22Rv1 (cell line): ENCODE measurements at regions not wholly inside any gene's neighbourhood (a gene's known extent, or its start where the extent isn't known, plus 50 kb on each side); places are given as distances from the start of the nearest gene placed in this dataset.

Experiments used
- H3K27ac ChIP-seq: fragments of 450-650 bp; 2 replicates; pipeline ENCODE4 v1.5.1; 2017
- ZFX ChIP-seq: fragments of 450-650 bp; IDR thresholded peaks from 2 replicates; pipeline ENCODE4 v1.6.1; 2017; ENCODE audit warnings: antibody characterized with exemption, borderline replicate concordance
- TF ChIP-seq, protein P1 (sequence below): fragments of 450-650 bp; IDR thresholded peaks from 2 replicates; pipeline ENCODE4 v1.5.1; 2017; ENCODE audit warnings: mild to moderate bottlenecking

DNA sequence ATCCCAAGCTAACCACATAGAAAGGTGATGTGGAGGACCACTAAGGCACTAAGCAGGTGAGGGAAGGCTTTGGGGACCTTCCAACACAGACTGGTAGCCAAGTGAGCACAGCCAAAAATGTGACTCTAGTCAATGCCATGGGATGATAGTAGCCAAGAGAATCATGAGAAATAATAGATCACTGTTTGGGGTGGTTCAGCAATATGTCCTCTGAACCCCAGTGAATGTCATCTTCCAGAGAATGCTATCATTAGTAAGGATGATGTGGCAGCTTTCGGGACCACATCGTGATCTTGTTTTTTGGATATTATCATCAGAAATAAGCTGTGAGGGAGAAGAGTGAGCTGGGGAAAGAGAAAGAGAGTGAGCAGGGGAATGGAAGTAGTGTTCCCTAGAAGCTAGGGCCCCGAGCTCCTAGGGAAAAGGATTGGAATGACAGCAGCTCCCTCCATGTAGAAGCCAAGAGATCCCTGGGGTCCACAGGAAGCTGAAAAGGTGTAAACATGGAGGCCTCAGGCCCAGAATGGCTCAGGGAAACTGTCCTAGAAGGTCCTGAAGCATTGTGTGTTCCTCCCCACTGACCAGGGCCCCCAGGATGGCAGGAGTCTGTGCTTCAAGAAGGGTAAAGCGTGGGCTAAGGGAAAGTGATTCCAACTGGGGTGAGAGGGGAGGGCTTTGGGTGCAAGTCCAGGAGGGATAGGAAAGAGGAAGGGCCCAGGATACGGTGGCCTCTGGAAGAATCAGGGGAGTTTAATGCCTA lies 56.6 kb upstream of the KLF13 start:
- H3K27ac ChIP-seq = no peak overlapping the region
- TF ChIP-seq, protein P1, sequence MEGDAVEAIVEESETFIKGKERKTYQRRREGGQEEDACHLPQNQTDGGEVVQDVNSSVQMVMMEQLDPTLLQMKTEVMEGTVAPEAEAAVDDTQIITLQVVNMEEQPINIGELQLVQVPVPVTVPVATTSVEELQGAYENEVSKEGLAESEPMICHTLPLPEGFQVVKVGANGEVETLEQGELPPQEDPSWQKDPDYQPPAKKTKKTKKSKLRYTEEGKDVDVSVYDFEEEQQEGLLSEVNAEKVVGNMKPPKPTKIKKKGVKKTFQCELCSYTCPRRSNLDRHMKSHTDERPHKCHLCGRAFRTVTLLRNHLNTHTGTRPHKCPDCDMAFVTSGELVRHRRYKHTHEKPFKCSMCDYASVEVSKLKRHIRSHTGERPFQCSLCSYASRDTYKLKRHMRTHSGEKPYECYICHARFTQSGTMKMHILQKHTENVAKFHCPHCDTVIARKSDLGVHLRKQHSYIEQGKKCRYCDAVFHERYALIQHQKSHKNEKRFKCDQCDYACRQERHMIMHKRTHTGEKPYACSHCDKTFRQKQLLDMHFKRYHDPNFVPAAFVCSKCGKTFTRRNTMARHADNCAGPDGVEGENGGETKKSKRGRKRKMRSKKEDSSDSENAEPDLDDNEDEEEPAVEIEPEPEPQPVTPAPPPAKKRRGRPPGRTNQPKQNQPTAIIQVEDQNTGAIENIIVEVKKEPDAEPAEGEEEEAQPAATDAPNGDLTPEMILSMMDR = no peak

DNA sequence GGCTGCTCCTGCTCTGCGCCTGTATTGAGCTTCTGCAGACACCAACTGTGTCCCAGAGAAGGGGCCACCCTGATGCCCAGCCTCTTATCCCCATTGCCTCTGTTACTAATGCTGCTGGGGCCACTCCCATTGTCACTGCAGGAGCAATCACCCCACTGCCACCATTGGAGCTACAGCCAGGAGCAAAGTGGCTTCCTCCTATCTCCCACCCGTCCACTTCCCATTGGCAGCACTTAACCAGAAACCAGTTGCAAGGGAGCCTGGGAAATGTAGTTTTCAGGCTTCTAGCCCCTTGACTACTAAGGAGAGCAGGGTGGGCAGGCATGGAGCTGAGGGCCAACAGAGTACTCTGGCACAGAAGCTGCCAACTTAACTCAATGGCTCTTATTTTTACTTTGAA lies 55.9 kb upstream of the KLF13 start:
- TF ChIP-seq, protein P1 = no peak
- TF ChIP-seq ZFX = no peak

DNA sequence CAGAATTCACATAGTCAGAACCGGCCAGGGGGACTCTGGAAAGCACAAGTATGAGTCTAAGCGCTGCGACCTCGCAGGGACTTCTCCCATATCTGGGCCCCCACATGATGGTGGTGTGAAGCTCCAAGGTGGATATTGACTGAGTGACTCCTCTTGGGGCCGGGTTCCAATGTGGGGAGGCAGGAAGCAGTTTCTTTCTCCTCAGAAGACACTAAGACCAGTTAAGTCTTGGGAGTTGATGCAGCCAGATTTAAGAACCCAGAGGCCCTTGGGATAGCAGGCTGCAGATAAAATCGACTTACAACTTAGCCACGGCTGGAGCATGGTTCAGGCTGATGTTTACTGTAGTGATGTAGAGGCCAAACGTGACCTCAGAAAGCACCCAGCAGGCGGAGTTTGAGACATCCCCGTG lies 55.4 kb upstream of the KLF13 start:
- no peak for TF ChIP-seq ZFX
- TF ChIP-seq, protein P1 = no peak
- H3K27ac ChIP-seq = no peak overlapping the region

More for the DNA sequence above, 55.9 kb upstream of the KLF13 start:
- no peak overlapping the region for H3K27ac ChIP-seq

DNA sequence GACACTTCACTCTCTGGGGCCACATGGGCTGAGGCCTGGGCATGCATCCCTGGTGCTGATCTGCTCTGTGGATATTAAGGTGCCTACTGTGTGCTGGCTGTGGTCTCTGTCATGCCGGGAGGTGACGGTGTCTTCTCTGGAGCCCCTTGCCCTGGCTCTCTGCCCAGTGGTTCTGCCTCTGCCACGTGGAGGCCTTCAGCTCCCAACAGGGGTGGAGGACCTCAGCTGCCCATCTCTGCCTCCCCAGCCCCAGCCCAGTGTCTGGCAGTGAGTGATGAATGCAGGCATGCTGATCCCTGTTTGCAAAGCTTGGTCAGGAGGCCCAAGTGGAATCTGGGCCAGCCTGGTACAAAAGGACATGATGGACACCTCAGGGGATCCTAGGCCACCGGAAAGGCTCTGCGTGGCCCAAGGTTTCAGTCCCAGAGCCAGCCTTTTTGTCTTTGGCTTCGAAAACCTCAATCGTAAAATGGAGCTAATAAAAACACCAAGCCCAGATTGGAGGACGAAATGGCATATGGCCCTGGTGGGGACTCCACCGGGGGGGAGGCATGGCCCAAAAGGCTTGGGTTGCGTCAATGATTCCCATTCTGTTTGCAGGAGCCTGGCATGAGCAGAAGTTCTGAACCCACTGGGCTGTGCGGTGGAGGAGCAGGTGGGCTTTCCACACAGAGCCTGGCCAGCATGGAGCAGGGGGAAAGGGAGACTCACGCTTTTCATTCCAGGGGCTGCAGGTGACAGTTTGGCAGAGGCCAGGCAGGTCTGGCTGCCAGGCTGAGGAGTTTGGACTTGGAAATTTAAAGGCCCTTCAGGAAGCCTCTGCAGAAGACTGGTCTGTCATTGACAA lies 54.7 kb upstream of the KLF13 start:
- no peak overlapping the region for H3K27ac ChIP-seq
- TF ChIP-seq ZFX = no peak
- TF ChIP-seq, protein P1 = no peak

DNA sequence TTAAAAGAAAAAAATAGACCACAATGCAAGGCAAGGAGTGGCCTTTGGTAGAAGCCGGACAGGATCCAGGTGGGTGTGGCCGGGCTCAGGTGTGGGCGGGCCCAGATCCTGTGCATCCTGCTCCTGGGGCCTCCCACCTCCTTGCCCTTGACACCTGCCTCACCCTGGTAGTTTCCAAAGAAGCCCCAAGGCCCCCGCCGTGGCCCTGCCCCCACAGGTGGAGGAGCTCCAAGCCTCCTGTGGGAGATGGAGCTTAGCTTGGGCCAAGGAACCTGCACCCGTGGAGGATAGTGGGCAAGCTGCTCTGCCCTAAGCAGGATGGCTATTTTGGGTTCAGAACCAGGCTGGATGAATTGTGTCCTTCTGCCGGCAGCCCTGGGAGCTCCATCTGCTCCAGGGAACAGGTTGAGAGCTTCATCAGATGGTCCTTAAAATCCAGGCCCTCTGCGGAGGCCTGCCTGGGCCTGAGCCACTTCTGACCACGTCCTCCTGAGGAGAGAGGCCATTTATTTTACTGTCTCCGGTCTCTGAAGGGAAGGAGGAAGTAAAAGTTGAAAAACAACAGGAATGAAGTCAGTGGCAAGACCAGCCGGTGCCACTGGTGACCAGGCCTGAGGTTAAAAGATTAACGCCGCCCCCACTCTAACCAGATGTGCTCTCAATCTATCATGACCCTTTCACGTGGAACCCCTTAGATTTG lies 53.9 kb upstream of the KLF13 start:
- TF ChIP-seq, protein P1 = no peak
- no peak for TF ChIP-seq ZFX
- no peak overlapping the region for H3K27ac ChIP-seq

DNA sequence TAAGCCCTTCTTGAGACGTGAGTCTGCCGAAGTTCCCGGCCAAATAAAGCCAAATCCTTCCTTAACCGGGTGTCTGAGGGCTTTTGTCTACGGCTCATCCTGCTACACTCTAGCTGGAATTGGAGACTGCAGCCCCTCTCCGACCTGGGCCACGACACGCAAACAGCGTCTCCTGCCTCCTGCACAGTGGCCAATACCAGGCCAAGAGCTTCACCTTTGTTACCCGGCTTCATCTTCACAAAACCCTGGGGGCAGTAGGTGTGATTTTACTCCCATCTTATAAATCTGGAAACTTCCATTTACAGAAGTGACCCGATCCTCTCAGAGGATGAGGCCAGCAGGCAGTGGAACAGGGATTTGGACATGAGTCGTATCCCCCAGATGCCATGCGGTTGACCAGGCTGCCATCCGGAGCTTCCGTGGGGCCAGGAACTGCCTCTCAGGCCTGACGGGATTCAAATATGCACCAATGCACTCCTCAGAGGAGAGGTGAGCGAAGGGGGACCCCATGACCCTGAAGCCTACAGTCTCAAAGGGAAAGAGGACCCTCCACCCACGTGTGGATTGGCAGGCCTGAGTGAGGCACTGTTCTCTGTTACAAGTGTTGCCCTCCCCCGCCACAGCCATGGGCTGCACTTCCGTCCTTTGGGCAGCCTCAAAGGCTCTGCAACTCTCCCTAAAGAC lies 53.2 kb upstream of the KLF13 start:
- H3K27ac ChIP-seq = no peak overlapping the region
- no peak for TF ChIP-seq ZFX
- TF ChIP-seq, protein P1 = no peak
